Epithelial cell of proximal tubule (primary cell): ENCODE measurements at regions not wholly inside any gene's neighbourhood (a gene's known extent, or its start where the extent isn't known, plus 50 kb on each side); places are given as distances from the start of the nearest gene placed in this dataset.

Experiments
- DNase-seq: peaks from one replicate; pipeline ENCODE4 v3.0.0-alpha.2; 2011; ENCODE audit warnings: low read depth
- H3K4me3 ChIP-seq: 2 replicates; pipeline ENCODE4 v1.5.1; 2011; ENCODE audit warnings: low read depth, mild to moderate bottlenecking, low read length
- CTCF ChIP-seq: conservative IDR thresholded peaks from 2 replicates; pipeline ENCODE4 v1.5.1; 2012; ENCODE audit warnings: low read depth, mild to moderate bottlenecking, low read length

DNA sequence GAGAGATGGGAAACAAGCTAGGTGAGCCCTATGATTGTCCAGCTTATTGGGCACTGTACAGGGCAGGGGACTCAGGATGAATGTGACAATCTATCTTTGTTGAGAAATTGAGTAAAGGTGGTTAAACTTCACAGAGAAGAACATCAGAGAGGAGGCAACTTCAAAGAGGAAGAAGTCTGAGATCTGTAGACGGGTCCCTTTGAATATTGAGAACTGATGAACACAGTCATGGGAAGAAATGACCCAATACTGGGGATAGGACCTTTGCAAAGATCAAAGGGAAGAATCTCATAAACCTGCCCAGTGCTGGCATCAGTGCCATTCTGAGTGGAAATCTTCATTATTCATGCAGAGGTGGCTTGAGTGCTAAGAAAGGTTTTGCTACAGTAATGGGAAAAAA lies 569.7 kb upstream of the KCNMB2 start:
- H3K4me3 ChIP-seq: no peak overlapping the region
- TF ChIP-seq CTCF: no peak
- no peak for DNase-seq

GRCh38 chr3:177968891-177969290 lies 567.3 kb upstream of the KCNMB2 start:
- no peak overlapping the region for H3K4me3 ChIP-seq
- no peak for TF ChIP-seq CTCF
- no peak for DNase-seq

- H3K4me3 ChIP-seq: no peak overlapping the region
- TF ChIP-seq CTCF: no peak
- peak; percentile 67 for DNase-seq
These were observed 562.9 kb upstream of the KCNMB2 start for GRCh38 chr3:177973241-177973840.

GRCh38 chr3:177976241-177976640 lies 560.0 kb upstream of the KCNMB2 start:
- no peak for TF ChIP-seq CTCF
- no peak overlapping the region for H3K4me3 ChIP-seq
- no peak for DNase-seq

GRCh38 chr3:177976866-177977265 lies 559.4 kb upstream of the KCNMB2 start:
- H3K4me3 ChIP-seq: no peak overlapping the region
- DNase-seq: no peak
- TF ChIP-seq CTCF: no peak

DNA sequence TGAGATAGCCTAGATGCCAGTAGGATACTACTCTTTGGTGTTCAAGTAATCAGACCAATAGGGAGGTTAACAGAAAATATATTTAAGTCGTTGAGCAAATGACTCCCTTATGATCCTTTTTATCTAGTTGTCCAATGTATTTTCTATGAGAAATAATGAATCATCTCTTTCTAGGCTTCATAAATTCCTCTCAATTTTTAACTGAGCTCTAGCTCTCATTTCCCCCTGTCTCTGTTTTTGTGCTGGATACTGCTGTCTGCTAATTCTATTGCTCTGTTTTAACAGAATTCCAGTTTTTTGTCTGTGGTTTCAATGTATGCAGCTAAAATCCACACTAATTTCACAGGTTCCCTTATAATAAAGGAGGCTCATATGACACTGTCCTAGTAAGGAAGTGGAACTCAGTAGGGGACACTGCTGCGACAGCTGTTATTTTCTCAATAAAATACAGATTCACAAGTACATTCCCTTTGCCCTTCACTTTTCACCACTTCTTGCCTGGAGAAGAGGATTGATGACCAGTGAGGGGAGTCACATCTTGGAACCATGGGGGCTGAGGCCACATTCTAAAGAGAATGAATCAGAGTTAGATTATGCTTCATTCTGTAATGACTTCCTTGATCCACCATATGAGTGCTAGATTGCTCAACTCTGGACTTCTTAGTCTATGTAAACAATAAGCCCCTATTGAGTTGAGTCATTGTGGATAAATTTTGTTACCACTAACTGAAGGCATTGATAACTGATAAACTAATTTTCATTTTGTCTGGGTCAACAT lies 558.7 kb upstream of the KCNMB2 start:
- DNase-seq: peak; percentile 85
- H3K4me3 ChIP-seq: no peak overlapping the region
- no peak for TF ChIP-seq CTCF

DNA sequence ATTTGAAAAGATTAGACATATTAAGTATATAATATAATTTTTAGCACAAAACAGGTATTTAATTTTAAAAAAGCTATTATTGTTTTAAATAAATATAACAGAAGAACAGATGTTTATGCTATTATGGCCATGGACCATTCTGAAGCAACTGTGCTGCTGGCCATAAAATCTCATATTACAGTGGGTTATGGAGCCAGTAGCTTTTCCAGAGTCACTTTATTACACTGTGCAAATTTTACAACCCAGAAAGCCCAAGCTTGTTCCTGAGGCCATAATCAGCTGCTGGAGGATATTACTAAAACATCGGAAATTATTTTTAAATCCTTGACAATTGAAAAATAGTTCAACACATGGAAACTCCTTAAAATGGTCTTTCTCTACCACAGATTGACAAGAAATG lies 557.3 kb upstream of the KCNMB2 start:
- TF ChIP-seq CTCF: no peak
- DNase-seq: no peak
- H3K4me3 ChIP-seq: no peak overlapping the region
